Activated T-cell treated with anti-CD3 and anti-CD28 coated beads, Interleukin-2, amount 50 U/mL, for 1 hour (primary cell): ENCODE measurements at regions not wholly inside any gene's neighbourhood (a gene's known extent, or its start where the extent isn't known, plus 50 kb on each side); places are given as distances from the start of the nearest gene placed in this dataset.

Experiments used
- DNase-seq: peaks from one replicate; pipeline ENCODE4 v3.0.0-alpha.2; 2020

GRCh38 chr7:114755856-114756255 is 166.0 kb upstream of the MDFIC start:
- no peak for DNase-seq

DNA sequence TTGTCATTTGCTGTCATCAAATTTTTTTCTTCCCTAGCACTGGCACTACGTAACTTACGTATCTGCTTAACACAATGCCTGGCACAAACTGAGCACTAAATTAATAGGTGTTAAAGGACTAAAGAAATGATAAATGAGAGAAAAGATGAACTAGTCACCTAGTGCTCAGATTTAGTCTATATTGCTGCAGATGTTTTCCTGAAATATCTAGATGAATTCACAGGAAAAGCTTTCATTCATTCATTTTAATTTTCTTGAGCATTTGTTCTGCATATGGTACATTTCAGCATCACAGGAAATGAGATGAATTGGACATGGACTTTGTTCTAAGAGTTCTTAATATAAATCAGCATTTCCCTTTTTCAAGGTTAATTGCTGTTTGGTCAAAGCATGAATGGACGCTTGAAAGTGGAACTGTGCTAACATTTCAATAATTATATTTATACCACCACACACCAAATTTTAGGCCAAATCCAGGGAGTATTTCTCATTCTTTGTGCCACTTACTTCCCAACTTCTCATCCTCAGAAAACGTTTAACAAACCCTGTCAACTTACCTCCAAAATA is 163.2 kb upstream of the MDFIC start:
- DNase-seq = no peak

- no peak for DNase-seq
Measured at GRCh38 chr7:114759347-114760062, 162.4 kb upstream of the MDFIC start.

DNA sequence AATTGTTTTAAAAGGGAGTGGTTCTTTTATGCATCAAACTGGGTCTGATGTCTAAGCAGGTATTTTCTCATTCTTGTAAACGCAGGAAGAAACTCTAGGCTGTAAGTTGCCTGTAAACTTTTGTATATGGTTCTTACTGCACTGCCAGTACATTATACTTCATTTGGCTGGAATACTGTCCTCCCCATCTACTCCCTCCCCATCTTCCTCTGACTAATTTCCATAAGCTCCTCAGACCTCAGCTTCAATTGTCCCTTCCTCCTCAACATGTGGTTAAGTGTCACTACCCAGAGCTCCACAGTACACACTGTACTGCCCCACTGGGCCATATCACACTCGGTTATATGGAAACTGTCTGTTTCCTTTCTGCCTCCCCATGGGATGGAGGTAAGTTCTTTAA is 161.4 kb upstream of the MDFIC start:
- DNase-seq = no peak

- DNase-seq = no peak
Measured at GRCh38 chr7:114761973-114762372, 159.9 kb upstream of the MDFIC start.

- DNase-seq = no peak
Measured at GRCh38 chr7:114765331-114766040, 156.4 kb upstream of the MDFIC start.

DNA sequence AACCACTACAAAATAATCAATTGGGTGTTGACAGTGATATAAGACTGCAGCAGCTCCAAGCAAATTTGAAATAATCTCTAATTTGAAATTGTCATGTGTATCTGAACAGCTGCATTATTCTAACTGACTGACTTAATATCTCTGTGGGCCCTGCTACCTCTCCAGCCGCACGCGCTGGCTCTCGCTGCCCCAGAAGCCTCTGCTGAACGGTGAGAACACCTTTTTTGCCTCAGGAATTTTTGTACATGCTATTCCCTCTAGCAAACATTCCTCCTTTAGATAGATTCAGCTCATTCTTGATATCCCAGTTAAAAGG is 155.9 kb upstream of the MDFIC start:
- DNase-seq = no peak

DNA sequence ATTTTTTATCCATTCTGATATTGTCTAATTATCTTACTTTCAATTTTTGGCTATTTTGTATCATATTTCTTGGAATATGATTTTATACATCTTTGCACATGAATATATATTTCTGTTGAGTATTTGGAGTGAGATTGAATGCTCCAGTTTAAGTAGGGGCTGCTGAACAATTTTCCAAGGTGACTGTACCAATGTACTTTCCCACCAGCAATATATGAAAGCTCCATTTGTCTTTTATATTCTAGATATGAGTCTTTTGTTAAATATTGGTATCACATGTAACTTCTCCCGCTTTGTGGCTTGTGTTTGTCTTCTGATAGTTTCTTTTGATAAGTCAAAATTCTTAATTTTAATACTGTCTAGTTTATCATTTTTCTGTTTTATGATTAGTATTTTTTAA is 144.6 kb upstream of the MDFIC start:
- no peak for DNase-seq

GRCh38 chr7:114783508-114783907 is 138.4 kb upstream of the MDFIC start:
- no peak for DNase-seq

DNA sequence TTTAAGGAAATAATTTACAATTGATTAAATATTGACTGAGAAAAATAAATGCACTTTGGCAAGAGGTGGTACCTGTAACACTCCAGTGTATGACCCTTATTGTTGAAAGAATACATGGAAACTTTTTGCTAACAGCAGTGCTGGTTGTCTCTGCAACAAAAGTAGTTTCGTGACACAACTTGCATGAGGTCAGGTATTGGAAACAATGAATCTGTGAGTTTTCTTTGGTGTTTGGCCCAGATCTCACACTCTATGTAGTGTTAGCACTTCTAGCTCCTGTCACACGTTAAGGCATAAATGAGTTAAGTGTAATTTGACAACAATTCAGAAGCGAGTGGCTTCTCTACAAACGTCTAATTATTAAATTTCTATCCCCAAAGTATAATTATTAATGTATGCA is 137.7 kb upstream of the MDFIC start:
- no peak for DNase-seq

- no peak for DNase-seq
Measured at GRCh38 chr7:114784746-114785145, 137.1 kb upstream of the MDFIC start.

DNA sequence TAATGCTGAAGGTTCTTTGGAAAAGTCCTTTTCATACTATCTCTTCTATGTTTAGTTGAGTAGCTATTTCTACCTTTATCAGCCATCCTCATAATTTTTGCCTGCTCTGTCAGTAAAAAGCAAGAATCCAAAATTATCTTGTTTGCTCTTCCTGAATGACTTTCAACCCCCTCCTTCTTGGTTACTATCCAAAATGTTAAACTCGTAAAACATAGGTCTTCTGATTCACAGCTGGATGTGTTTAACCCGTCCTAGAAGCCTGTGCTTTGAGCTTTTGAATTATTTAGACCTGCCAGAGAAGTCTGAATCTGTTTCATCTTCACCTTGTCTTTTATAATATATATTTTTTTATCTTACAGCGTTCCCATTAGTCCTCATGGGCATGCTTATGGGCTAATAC is 136.4 kb upstream of the MDFIC start:
- DNase-seq = no peak

GRCh38 chr7:114786455-114786854 is 135.4 kb upstream of the MDFIC start:
- no peak for DNase-seq

GRCh38 chr7:114787556-114787955 is 134.3 kb upstream of the MDFIC start:
- DNase-seq = no peak

DNA sequence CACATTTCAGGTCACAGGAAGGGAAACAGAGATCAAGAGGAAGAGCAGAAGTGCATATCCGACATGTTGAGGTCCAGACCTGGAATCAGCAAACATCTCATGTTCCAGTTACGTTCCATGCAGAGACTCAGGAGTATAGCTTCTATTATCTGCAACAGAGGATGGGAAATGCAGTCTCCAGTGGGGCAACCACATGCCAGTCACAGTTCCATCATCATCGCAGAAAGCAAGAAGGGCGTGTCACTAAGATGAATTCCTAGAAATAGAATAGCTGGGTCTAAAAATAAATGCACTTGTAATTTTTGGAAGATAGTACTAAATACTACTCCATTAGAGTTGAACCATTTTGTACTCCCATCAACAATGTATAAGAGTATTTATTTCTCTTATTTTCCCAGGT is 133.2 kb upstream of the MDFIC start:
- DNase-seq = no peak

GRCh38 chr7:114789161-114789560 is 132.7 kb upstream of the MDFIC start:
- DNase-seq = no peak

GRCh38 chr7:114789871-114790311 is 132.0 kb upstream of the MDFIC start:
- no peak for DNase-seq

- no peak for DNase-seq
Measured at GRCh38 chr7:114790521-114790920, 131.4 kb upstream of the MDFIC start.

DNA sequence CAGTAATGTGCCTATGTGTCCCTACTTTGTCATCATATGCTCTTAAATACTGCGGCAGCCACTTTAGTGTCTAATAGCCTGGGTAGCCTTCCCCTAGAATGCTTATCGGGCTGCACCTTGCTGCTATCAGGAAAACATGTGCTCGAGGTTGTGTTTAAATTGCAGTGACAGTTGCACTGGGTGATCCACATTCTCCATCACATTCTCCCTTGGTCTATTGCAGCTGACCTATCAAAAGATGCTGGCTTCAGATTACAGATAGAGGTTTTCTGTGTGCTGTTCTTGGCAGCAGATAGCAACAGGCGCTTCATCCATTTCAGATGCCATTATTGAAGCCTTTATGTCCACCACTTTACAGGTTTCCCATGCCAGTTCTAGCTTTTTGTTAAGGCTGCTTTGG is 130.1 kb upstream of the MDFIC start:
- DNase-seq = no peak

- no peak for DNase-seq
Measured at GRCh38 chr7:114793155-114793845, 128.6 kb upstream of the MDFIC start.

GRCh38 chr7:114795475-114795874 is 126.4 kb upstream of the MDFIC start:
- no peak for DNase-seq

DNA sequence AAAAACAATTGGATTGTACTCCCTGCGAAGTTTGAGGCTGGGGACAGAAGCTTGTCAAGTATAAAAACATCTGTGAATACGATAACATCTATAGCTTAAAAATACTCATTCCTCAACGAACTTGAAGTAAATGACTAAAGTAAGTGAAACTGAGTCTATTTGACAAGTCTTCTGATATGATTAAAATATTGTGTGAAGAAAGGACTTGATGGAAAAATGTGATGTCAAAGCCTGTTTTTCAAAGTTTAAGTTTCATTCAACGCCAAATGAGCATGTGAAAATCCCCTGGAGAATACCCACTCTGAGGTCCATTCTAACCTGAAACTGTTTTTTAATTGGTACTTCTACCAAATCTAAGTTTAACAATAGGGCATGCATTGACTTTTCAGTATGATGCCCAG is 122.3 kb upstream of the MDFIC start:
- DNase-seq = no peak

- DNase-seq = no peak
Measured at GRCh38 chr7:114802632-114803031, 119.3 kb upstream of the MDFIC start.

GRCh38 chr7:114806590-114807162 is 115.2 kb upstream of the MDFIC start:
- no peak for DNase-seq
